ENCODE measurements at regions not wholly inside any gene's neighbourhood (a gene's known extent, or its start where the extent isn't known, plus 50 kb on each side); places are given as distances from the start of the nearest gene placed in this dataset.

DNA sequence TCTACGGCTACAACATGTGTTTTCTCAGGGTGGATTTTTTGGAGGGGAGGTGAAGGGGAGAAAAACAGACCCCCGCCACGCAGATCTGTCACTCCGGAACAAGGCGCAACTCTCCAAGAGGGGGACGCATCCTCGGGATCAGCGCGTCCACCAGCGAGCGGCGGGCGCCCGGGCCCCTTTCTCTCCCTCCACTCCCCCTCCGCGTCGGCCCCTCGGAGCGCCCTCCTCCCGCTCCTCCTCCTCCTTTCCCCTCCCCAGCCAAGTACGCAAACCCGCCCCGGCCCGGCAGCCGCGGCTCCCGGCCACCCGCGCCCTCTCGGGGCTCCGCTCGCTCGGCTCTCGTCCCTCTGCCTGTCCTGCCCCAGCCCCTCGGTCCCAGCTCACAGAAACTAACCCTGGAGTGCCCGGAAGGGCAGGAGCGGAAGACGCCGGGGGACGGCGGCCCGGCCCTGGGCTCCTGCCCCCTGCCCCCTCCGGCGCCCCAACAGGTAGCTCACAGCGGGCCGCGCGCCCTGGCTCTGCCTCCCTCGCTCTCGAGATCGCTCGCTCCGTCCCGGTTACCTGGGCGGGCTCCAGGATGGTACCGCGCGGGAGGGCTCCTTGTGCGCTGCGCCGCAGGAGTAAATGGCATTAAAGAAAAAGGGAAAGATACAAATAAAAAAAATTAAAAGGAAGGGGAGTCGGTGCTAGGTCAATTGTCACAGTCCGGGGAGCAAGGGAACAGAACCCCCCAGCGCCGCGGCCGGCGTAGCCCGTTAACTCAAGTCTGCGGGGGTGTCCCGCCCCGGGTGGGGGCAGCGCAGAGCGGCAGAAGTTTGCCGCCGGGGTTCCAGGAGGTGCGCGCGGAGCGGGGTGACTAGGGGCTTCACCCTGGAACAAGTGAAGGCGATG, 131.4 kb upstream of the C11orf58 start (continued):
- TF ChIP-seq, protein P1, sequence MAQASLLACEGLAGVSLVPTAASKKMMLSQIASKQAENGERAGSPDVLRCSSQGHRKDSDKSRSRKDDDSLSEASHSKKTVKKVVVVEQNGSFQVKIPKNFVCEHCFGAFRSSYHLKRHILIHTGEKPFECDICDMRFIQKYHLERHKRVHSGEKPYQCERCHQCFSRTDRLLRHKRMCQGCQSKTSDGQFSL (CRISPR knock-in tag; IDR thresholded peaks at IDR 0.05) = no peak
- TF ChIP-seq HNRNPLL (IDR thresholded peaks at IDR 0.05; ENCODE audit: low read depth, low read length, poor library complexity, severe bottlenecking) = peak; percentile 68
- no peak for TF ChIP-seq CHCHD3 (CRISPR knock-in tag; IDR thresholded peaks at IDR 0.05)
- 0 out of 2 replicates have a peak, but pooled peaks have one; percentile 9 for TF ChIP-seq HIVEP1 (CRISPR knock-in tag; IDR thresholded peaks at IDR 0.05)
- TF ChIP-seq ZNF326 (CRISPR knock-in tag; IDR thresholded peaks at IDR 0.05; ENCODE audit: borderline replicate concordance) = no peak
- TF ChIP-seq, protein P2, sequence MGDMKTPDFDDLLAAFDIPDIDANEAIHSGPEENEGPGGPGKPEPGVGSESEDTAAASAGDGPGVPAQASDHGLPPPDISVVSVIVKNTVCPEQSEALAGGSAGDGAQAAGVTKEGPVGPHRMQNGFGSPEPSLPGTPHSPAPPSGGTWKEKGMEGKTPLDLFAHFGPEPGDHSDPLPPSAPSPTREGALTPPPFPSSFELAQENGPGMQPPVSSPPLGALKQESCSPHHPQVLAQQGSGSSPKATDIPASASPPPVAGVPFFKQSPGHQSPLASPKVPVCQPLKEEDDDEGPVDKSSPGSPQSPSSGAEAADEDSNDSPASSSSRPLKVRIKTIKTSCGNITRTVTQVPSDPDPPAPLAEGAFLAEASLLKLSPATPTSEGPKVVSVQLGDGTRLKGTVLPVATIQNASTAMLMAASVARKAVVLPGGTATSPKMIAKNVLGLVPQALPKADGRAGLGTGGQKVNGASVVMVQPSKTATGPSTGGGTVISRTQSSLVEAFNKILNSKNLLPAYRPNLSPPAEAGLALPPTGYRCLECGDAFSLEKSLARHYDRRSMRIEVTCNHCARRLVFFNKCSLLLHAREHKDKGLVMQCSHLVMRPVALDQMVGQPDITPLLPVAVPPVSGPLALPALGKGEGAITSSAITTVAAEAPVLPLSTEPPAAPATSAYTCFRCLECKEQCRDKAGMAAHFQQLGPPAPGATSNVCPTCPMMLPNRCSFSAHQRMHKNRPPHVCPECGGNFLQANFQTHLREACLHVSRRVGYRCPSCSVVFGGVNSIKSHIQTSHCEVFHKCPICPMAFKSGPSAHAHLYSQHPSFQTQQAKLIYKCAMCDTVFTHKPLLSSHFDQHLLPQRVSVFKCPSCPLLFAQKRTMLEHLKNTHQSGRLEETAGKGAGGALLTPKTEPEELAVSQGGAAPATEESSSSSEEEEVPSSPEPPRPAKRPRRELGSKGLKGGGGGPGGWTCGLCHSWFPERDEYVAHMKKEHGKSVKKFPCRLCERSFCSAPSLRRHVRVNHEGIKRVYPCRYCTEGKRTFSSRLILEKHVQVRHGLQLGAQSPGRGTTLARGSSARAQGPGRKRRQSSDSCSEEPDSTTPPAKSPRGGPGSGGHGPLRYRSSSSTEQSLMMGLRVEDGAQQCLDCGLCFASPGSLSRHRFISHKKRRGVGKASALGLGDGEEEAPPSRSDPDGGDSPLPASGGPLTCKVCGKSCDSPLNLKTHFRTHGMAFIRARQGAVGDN (CRISPR knock-in tag; IDR thresholded peaks at IDR 0.05) = peak; percentile 32; the same call in 1 of the 2 replicates
